Endometrium (tissue), 2 donors: ENCODE measurements at regions not wholly inside any gene's neighbourhood (a gene's known extent, or its start where the extent isn't known, plus 50 kb on each side); places are given as distances from the start of the nearest gene placed in this dataset.

Experiments
- FAIRE-seq: peaks from 2 replicates; lab custom pipeline; 2012; peaks lifted over from hg19 to GRCh38; lab: Jason Lieb, UNC
- donor health status: control.
- donor health status: control.

- no peak for FAIRE-seq
These were observed 78.1 kb upstream of the SLC38A11 start for GRCh38 chr2:165033402-165033801.

GRCh38 chr2:165032559-165032958, 77.2 kb upstream of the SLC38A11 start:
- FAIRE-seq: no peak

- no peak for FAIRE-seq
These were observed 68.9 kb upstream of the SLC38A11 start for GRCh38 chr2:165024199-165024598.

- no peak for FAIRE-seq
These were observed 67.5 kb upstream of the SLC38A11 start for GRCh38 chr2:165022781-165023180.

- no peak for FAIRE-seq
These were observed 62.8 kb upstream of the SLC38A11 start for GRCh38 chr2:165017966-165018596.

GRCh38 chr2:165016772-165017411, 61.6 kb upstream of the SLC38A11 start:
- peak; percentile 43 for FAIRE-seq

- FAIRE-seq: no peak
These were observed 59.8 kb upstream of the SLC38A11 start for GRCh38 chr2:165015052-165015642.

- no peak for FAIRE-seq
These were observed 58.8 kb upstream of the SLC38A11 start for GRCh38 chr2:165013944-165014619.

GRCh38 chr2:165011199-165011598, 55.9 kb upstream of the SLC38A11 start:
- FAIRE-seq: no peak

- no peak for FAIRE-seq
These were observed 55.2 kb upstream of the SLC38A11 start for GRCh38 chr2:165010556-165010955.

- FAIRE-seq: no peak
These were observed 54.1 kb upstream of the SLC38A11 start for GRCh38 chr2:165009466-165009865.

- FAIRE-seq: no peak
These were observed 53.5 kb upstream of the SLC38A11 start for GRCh38 chr2:165008730-165009315.

- no peak for FAIRE-seq
These were observed 51.9 kb upstream of the SLC38A11 start for GRCh38 chr2:165007161-165007744.
